Loucy (cell line): ENCODE measurements at regions not wholly inside any gene's neighbourhood (a gene's known extent, or its start where the extent isn't known, plus 50 kb on each side); places are given as distances from the start of the nearest gene placed in this dataset.

Source experiments
- H2AFZ ChIP-seq: fragments of 200-600 bp; sonication (generic); 2 replicates; pipeline ENCODE4 v1.6.0; 2016; ENCODE audit warnings: antibody characterized with exemption, mild to moderate bottlenecking, low read length, moderate library complexity
- H3F3A ChIP-seq: fragments of 200-600 bp; 2 replicates; pipeline ENCODE4 v1.6.0; 2016; ENCODE audit warnings: antibody characterized with exemption, low read depth, mild to moderate bottlenecking
- H3K27me3 ChIP-seq: fragments of 200-600 bp; sonication (generic); 2 replicates; pipeline ENCODE4 v1.6.1; 2014; ENCODE audit warnings: low read length, mild to moderate bottlenecking; ENCODE audit not compliant: insufficient read depth, poor library complexity, severe bottlenecking
- H3K36me3 ChIP-seq: fragments of 200-600 bp; sonication (generic); 2 replicates; pipeline ENCODE4 v1.6.1; 2016; ENCODE audit warnings: low read length; ENCODE audit not compliant: insufficient read depth
- H3K4me1 ChIP-seq: fragments of 200-600 bp; sonication (generic); 2 replicates; pipeline ENCODE4 v1.5.1; 2014; ENCODE audit warnings: low read length, mild to moderate bottlenecking; ENCODE audit not compliant: insufficient read depth, poor library complexity, severe bottlenecking
- H3K4me2 ChIP-seq: fragments of 200-600 bp; sonication (generic); 2 replicates; pipeline ENCODE4 v1.6.0; 2014; ENCODE audit warnings: antibody characterized with exemption, low read length, low read depth, mild to moderate bottlenecking; ENCODE audit not compliant: poor library complexity, severe bottlenecking
- H3K4me3 ChIP-seq: fragments of 200-600 bp; sonication (generic); 2 replicates; pipeline ENCODE4 v1.5.1; 2014; ENCODE audit warnings: low read length, mild to moderate bottlenecking, mixed read lengths; ENCODE audit not compliant: poor library complexity, severe bottlenecking
- H3K79me2 ChIP-seq: fragments of 200-600 bp; sonication (generic); 2 replicates; pipeline ENCODE4 v1.6.1; 2014; ENCODE audit warnings: low read length; ENCODE audit not compliant: insufficient read depth
- H3K9ac ChIP-seq: fragments of 200-600 bp; sonication (generic); 2 replicates; pipeline ENCODE4 v1.6.0; 2014; ENCODE audit warnings: mild to moderate bottlenecking, low read depth, low read length, moderate library complexity; ENCODE audit not compliant: poor library complexity, severe bottlenecking
- H3K9me2 ChIP-seq: fragments of 200-600 bp; sonication (generic); replicated peaks from 2 replicates; pipeline ENCODE4 v1.6.1; 2016; ENCODE audit warnings: low read depth, low read length, mixed read lengths
- H3K9me3 ChIP-seq: fragments of 200-600 bp; sonication (generic); 2 replicates; pipeline ENCODE4 v1.6.1; 2014; ENCODE audit warnings: mild to moderate bottlenecking, antibody characterized with exemption, low read length, low read depth; ENCODE audit not compliant: insufficient read depth
- H4K20me1 ChIP-seq: fragments of 200-600 bp; sonication (generic); 2 replicates; pipeline ENCODE4 v1.6.0; 2014; ENCODE audit warnings: antibody characterized with exemption, low read length, mild to moderate bottlenecking; ENCODE audit not compliant: insufficient read depth, poor library complexity, severe bottlenecking
- CTCF ChIP-seq: fragments of 200-600 bp; sonication (generic); conservative IDR thresholded peaks from 2 replicates; pipeline ENCODE4 v1.5.1; 2014; ENCODE audit warnings: mild to moderate bottlenecking, antibody characterized with exemption, low read length
- EZH2phosphoT487 ChIP-seq: fragments of 200-600 bp; IDR thresholded peaks from 2 replicates; pipeline ENCODE4 v1.6.1; 2018; ENCODE audit warnings: antibody characterized with exemption, mild to moderate bottlenecking, moderate library complexity, borderline replicate concordance

DNA sequence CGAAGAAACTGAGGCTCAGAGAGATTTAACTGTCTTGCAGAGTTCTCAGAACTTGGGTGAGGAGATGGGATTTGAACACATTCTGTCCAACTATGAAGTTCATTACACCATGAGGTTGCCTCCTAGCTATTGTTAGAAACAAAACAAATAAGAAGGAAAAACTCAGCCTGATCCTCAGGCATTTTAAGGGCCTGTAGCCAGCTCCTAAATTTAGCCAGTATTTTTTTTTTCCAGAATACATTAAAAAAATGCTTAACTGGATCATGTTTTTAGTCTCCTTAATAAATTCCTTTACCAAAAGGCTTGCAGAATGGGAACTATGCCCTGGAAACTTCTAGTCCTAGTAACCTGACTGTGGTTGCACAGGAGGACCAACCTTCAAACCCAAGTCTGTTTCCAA lies 212.0 kb downstream of the CSNK2A3 start:
- no peaks in the 10 kb centered on the region for H3K36me3 ChIP-seq
- no peaks in the 10 kb centered on the region for H3F3A ChIP-seq
- no peak for TF ChIP-seq CTCF
- no peak for TF ChIP-seq EZH2phosphoT487
- H3K4me3 ChIP-seq = no peak overlapping the region
- H3K9me3 ChIP-seq = no peaks in the 10 kb centered on the region
- H3K79me2 ChIP-seq = no peaks in the 10 kb centered on the region
- no peak overlapping the region for H2AFZ ChIP-seq
- H3K4me2 ChIP-seq = no peak overlapping the region
- H3K4me1 ChIP-seq = peaks cover 7% of the 10 kb centered on the region
- H3K9ac ChIP-seq = no peak overlapping the region
- no peaks in the 10 kb centered on the region for H3K27me3 ChIP-seq
- no peaks in the 10 kb centered on the region for H3K9me2 ChIP-seq
- no peaks in the 10 kb centered on the region for H4K20me1 ChIP-seq

GRCh38 chr11:11140510-11140909 lies 212.5 kb downstream of the CSNK2A3 start:
- no peak overlapping the region for H2AFZ ChIP-seq
- no peak overlapping the region for H3K4me2 ChIP-seq
- H4K20me1 ChIP-seq = no peaks in the 10 kb centered on the region
- H3F3A ChIP-seq = no peaks in the 10 kb centered on the region
- H3K4me3 ChIP-seq = no peak overlapping the region
- H3K27me3 ChIP-seq = peaks cover 3% of the 10 kb centered on the region
- H3K9ac ChIP-seq = no peak overlapping the region
- H3K36me3 ChIP-seq = no peaks in the 10 kb centered on the region
- H3K9me2 ChIP-seq = no peaks in the 10 kb centered on the region
- TF ChIP-seq CTCF (no peak), EZH2phosphoT487 (no peak)
- H3K4me1 ChIP-seq = peaks cover 7% of the 10 kb centered on the region
- H3K9me3 ChIP-seq = no peaks in the 10 kb centered on the region
- no peaks in the 10 kb centered on the region for H3K79me2 ChIP-seq

DNA sequence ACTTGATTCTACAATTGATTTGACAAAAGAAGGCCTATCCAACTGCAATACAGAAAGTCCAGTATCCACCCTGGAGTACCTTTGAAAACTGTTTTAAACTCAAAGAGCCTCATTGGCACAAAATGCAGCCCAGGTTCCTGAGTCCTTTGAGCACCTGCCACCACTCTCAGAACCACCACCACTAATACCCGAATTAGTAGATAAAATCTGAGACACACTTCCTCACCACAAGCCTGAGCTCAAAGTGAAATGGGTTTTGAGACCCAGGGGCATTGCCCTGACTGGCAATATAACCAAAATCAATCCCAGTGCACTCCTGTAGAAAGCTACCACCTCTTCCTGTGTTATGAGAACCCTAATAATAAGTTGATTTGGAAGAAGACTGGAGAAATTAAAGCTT lies 215.7 kb downstream of the CSNK2A3 start:
- Histone ChIP-seq H3K9me2 (no peaks in the 10 kb centered on the region), H3K4me3 (no peak overlapping the region), H3K4me1 (peaks cover 7% of the 10 kb centered on the region), H3K4me2 (peak overlapping the region; percentile 6), H2AFZ (no peak overlapping the region), H3K27me3 (peaks cover 12% of the 10 kb centered on the region), H3K9me3 (no peaks in the 10 kb centered on the region), H3K9ac (no peak overlapping the region), H3K79me2 (no peaks in the 10 kb centered on the region), H3K36me3 (no peaks in the 10 kb centered on the region), H4K20me1 (no peaks in the 10 kb centered on the region), H3F3A (no peaks in the 10 kb centered on the region)
- no peak for TF ChIP-seq CTCF
- no peak for TF ChIP-seq EZH2phosphoT487
